ENCODE measurements at regions not wholly inside any gene's neighbourhood (a gene's known extent, or its start where the extent isn't known, plus 50 kb on each side); places are given as distances from the start of the nearest gene placed in this dataset. TPM values are rescaled to one million over a fixed set of nuclear protein-coding genes. Genes with fewer than 3 reads are reported as not detected.

- Histone ChIP-seq H3K36me3 (no peaks in the 10 kb centered on the region), H3K4me1 (no peaks in the 10 kb centered on the region), H3K27me3 (no peaks in the 10 kb centered on the region), H3K4me3 (no peak overlapping the region), H3K27ac (no peak overlapping the region), H3K9me3 (no peaks in the 10 kb centered on the region)
- TF ChIP-seq POLR2A (IDR thresholded peaks at IDR 0.05): no peak
- intact Hi-C loops (cut with DNase I): no loop called here
- peak in 1 of 2 donors; percentile 13 for DNase-seq (ENCODE audit: extremely low spot score in 2 of 2)
These were observed 55.6 kb upstream of the GRK3 start for GRCh38 chr22:25508761-25509321.

GRCh38 chr22:25509374-25509791 lies 55.1 kb upstream of the GRK3 start:
- intact Hi-C loops (cut with DNase I): no loop called here
- no peaks in the 10 kb centered on the region for H3K9me3 ChIP-seq
- no peak overlapping the region for H3K27ac ChIP-seq
- H3K36me3 ChIP-seq: no peaks in the 10 kb centered on the region
- DNase-seq (ENCODE audit: extremely low spot score in 2 of 2): peak in 1 of 2 donors; percentile 86
- no peaks in the 10 kb centered on the region for H3K27me3 ChIP-seq
- H3K4me1 ChIP-seq: no peaks in the 10 kb centered on the region
- no peak overlapping the region for H3K4me3 ChIP-seq
- TF ChIP-seq POLR2A (IDR thresholded peaks at IDR 0.05): no peak

- Histone ChIP-seq H3K27me3 (no peaks in the 10 kb centered on the region), H3K27ac (no peak overlapping the region), H3K9me3 (no peaks in the 10 kb centered on the region), H3K4me3 (no peak overlapping the region), H3K4me1 (no peaks in the 10 kb centered on the region), H3K36me3 (no peaks in the 10 kb centered on the region)
- intact Hi-C loops (cut with DNase I): no loop called here
- DNase-seq (ENCODE audit: extremely low spot score in 2 of 2): peak in 1 of 2 donors; percentile 29
- TF ChIP-seq POLR2A (IDR thresholded peaks at IDR 0.05) (no peak), POLR2AphosphoS5 (IDR thresholded peaks at IDR 0.05; ENCODE audit: insufficient read depth in 1 of 2, low read depth in 1 of 2) (no peak), CTCF (IDR thresholded peaks at IDR 0.05) (no peak)
These were observed 53.6 kb upstream of the GRK3 start for GRCh38 chr22:25510876-25511275.

- no peak for DNase-seq (ENCODE audit: extremely low spot score in 2 of 2)
- Histone ChIP-seq H3K4me1 (no peaks in the 10 kb centered on the region), H3K4me3 (no peak overlapping the region), H3K36me3 (no peaks in the 10 kb centered on the region), H3K27me3 (no peaks in the 10 kb centered on the region), H3K9me3 (no peaks in the 10 kb centered on the region), H3K27ac (no peak overlapping the region)
- TF ChIP-seq CTCF (IDR thresholded peaks at IDR 0.05): no peak
- TF ChIP-seq POLR2A (IDR thresholded peaks at IDR 0.05): no peak
- no peak for TF ChIP-seq POLR2AphosphoS5 (IDR thresholded peaks at IDR 0.05; ENCODE audit: insufficient read depth in 1 of 2, low read depth in 1 of 2)
- intact Hi-C loops (cut with DNase I): no loop called here
These were observed 52.8 kb upstream of the GRK3 start for GRCh38 chr22:25511725-25512124.

- H3K4me1 ChIP-seq: no peaks in the 10 kb centered on the region
- H3K27ac ChIP-seq: no peak overlapping the region
- H3K4me3 ChIP-seq: no peak overlapping the region
- no peaks in the 10 kb centered on the region for H3K9me3 ChIP-seq
- intact Hi-C loops (cut with DNase I): no loop called here
- DNase-seq (ENCODE audit: extremely low spot score in 2 of 2): no peak
- no peaks in the 10 kb centered on the region for H3K36me3 ChIP-seq
- H3K27me3 ChIP-seq: no peaks in the 10 kb centered on the region
- TF ChIP-seq POLR2AphosphoS5 (IDR thresholded peaks at IDR 0.05; ENCODE audit: insufficient read depth in 1 of 2, low read depth in 1 of 2) (no peak), CTCF (IDR thresholded peaks at IDR 0.05) (no peak), POLR2A (IDR thresholded peaks at IDR 0.05) (no peak)
These were observed 49.9 kb upstream of the GRK3 start for GRCh38 chr22:25514436-25515180.

Small RNA genes in the stretch of these regions (microRNA-seq; reads per million reads assigned to microRNA genes)
- gene MIR6817 (ENCODE audit: borderline number of aligned reads, borderline replicate concordance): not detected

Small RNA genes in the stretch of these regions (small RNA-seq; reads per million reads assigned to genes)
- gene IGLL3P (not detected), gene MIR6817 (not detected)

Data from vagina (tissue), 2 donors.